A549 (cell line): ENCODE measurements at regions not wholly inside any gene's neighbourhood (a gene's known extent, or its start where the extent isn't known, plus 50 kb on each side); places are given as distances from the start of the nearest gene placed in this dataset.

Experiments
- ATAC-seq, 2 experiments: fragments of 200-7000 bp in 1 of 2; fragments of >200 bp in 1 of 2; cut with Nextera tagmentation in 1 of 2; cut with Tn5 transposase in 1 of 2; 3 replicates each; pipeline versions ENCODE4 v1.8.0 to v1.9.1; 2018 to 2020; ENCODE audit warnings: mild to moderate bottlenecking in 1 of 2, moderate library complexity in 1 of 2
- CTCF ChIA-PET: fragments of 300-600 bp; sonication (Branson Sonifier 250); formaldehyde crosslinking; extraction: SDS; loops from one replicate; lab custom pipeline; 2021; ENCODE audit warnings: antibody characterized with exemption, inconsistent platforms; lab: Yijun Ruan, JAX
- POLR2A ChIA-PET: fragments of 350-600 bp; formaldehyde crosslinking; extraction: SDS; loops from one replicate; lab custom pipeline; 2021; ENCODE audit warnings: antibody characterized with exemption, inconsistent platforms; lab: Yijun Ruan, JAX
- DNase-seq, 2 experiments: peaks; one replicate each; pipeline versions ENCODE4 v3.0.0 to v3.0.0-alpha.2; 2011 to 2016; ENCODE audit warnings: low read depth in 1 of 2, low spot score in 1 of 2
- FAIRE-seq: peaks from 2 replicates; lab custom pipeline; 2011; peaks lifted over from hg19 to GRCh38; lab: Jason Lieb, UNC
- H3K27ac ChIP-seq, 2 experiments: fragments of >200 bp; sonication (Bioruptor Twin); formaldehyde crosslinking; 3 replicates each; pipeline ENCODE4 v1.5.1; 2016 to 2017
- H3K4me1 ChIP-seq: fragments of >200 bp; sonication (Bioruptor Twin); formaldehyde crosslinking; 3 replicates; pipeline ENCODE4 v1.6.1; 2016
- H3K4me2 ChIP-seq: fragments of >200 bp; sonication (Bioruptor Twin); formaldehyde crosslinking; 3 replicates; pipeline ENCODE4 v1.6.1; 2016
- H3K4me3 ChIP-seq: fragments of >200 bp; sonication (Bioruptor Twin); formaldehyde crosslinking; 3 replicates; pipeline ENCODE4 v1.5.1; 2016
- H3K9me3 ChIP-seq: fragments of >200 bp; sonication (Bioruptor Twin); formaldehyde crosslinking; 3 replicates; pipeline ENCODE4 v1.6.1; 2016
- BHLHE40 ChIP-seq: IDR thresholded peaks from 2 replicates; pipeline ENCODE4 v1.6.1; 2012; ENCODE audit warnings: low read depth, low read length, inconsistent platforms
- CBX8 ChIP-seq: fragments of 200-600 bp; sonication (generic); IDR thresholded peaks from 2 replicates; pipeline ENCODE4 v1.6.1; 2016
- CEBPB ChIP-seq, 2 experiments: fragments of >200 bp in 1 of 2; sonication (Bioruptor Twin) in 1 of 2; formaldehyde crosslinking in 1 of 2; IDR thresholded peaks; 2 replicates each; pipeline ENCODE4 v1.6.1; 2012 to 2016
- CTCF ChIP-seq: fragments of >200 bp; sonication (Bioruptor Twin); formaldehyde crosslinking; IDR thresholded peaks from 3 replicates; pipeline ENCODE4 v1.5.1; 2016
- E2F6 ChIP-seq: IDR thresholded peaks from 2 replicates; pipeline ENCODE4 v1.6.1; 2012; ENCODE audit warnings: low read depth, borderline replicate concordance
- EHF ChIP-seq: fragments of 250-450 bp; sonication (Bioruptor Pico); IDR thresholded peaks from 2 replicates; pipeline ENCODE4 v1.5.0; 2020; ENCODE audit warnings: mild to moderate bottlenecking
- EP300 ChIP-seq, 2 experiments: fragments of >200 bp; sonication (Bioruptor Twin); formaldehyde crosslinking; IDR thresholded peaks; 2 replicates in 1 of 2; 3 replicates in 1 of 2; pipeline ENCODE4 v1.6.1; 2016 to 2017
- FOSL2 ChIP-seq, 2 experiments: fragments of 450-650 bp in 1 of 2; fragments of >200 bp in 1 of 2; sonication (Bioruptor Twin) in 1 of 2; formaldehyde crosslinking; IDR thresholded peaks; 2 replicates each; pipeline versions ENCODE4 v1.5.0 to v1.6.1; 2016 to 2020; ENCODE audit warnings: mild to moderate bottlenecking in 1 of 2, moderate library complexity in 1 of 2
- HES2 ChIP-seq: fragments of >200 bp; sonication (Bioruptor Twin); formaldehyde crosslinking; IDR thresholded peaks from 2 replicates; pipeline ENCODE4 v1.6.1; 2016
- HMGXB4 ChIP-seq: fragments of 250-450 bp; sonication (Bioruptor Pico); IDR thresholded peaks from 2 replicates; pipeline ENCODE4 v1.5.0; 2021; ENCODE audit warnings: mild to moderate bottlenecking, moderate library complexity, borderline replicate concordance
- HOXA7 ChIP-seq: fragments of 250-450 bp; sonication (Bioruptor Pico); IDR thresholded peaks from 2 replicates; pipeline ENCODE4 v1.5.0; 2020; ENCODE audit warnings: mild to moderate bottlenecking, moderate library complexity
- KDM5A ChIP-seq: fragments of 200-600 bp; sonication (generic); IDR thresholded peaks from 2 replicates; pipeline ENCODE4 v1.6.1; 2016; ENCODE audit warnings: antibody characterized with exemption, mild to moderate bottlenecking
- MAX ChIP-seq: IDR thresholded peaks from 2 replicates; pipeline ENCODE4 v1.6.1; 2012
- MAZ ChIP-seq: fragments of 150-350 bp; IDR thresholded peaks from 2 replicates; pipeline ENCODE4 v1.6.1; 2014; ENCODE audit warnings: antibody characterized with exemption, low read depth, low read length, borderline replicate concordance
- NPAS2 ChIP-seq: fragments of 250-450 bp; sonication (Bioruptor Pico); IDR thresholded peaks from 2 replicates; pipeline ENCODE4 v1.8.0; 2022; ENCODE audit warnings: mild to moderate bottlenecking, moderate library complexity, borderline replicate concordance
- PHF8 ChIP-seq: fragments of 200-600 bp; sonication (generic); IDR thresholded peaks from 2 replicates; pipeline ENCODE4 v1.6.1; 2016; ENCODE audit warnings: low read depth, mild to moderate bottlenecking, antibody characterized with exemption, moderate library complexity, borderline replicate concordance
- RCOR1 ChIP-seq: fragments of 150-350 bp; IDR thresholded peaks from 2 replicates; pipeline ENCODE4 v1.6.1; 2014; ENCODE audit warnings: antibody characterized with exemption, low read length, low read depth
- RFX5 ChIP-seq: fragments of 450-650 bp; IDR thresholded peaks from 2 replicates; pipeline ENCODE4 v1.7.1; 2014; ENCODE audit warnings: antibody characterized with exemption, mild to moderate bottlenecking, moderate library complexity
- TFCP2L1 ChIP-seq: fragments of 250-450 bp; sonication (Bioruptor Pico); IDR thresholded peaks from 2 replicates; pipeline ENCODE4 v1.5.0; 2021; ENCODE audit warnings: mild to moderate bottlenecking
- WGBS: methylation state at CpG from one replicate; pipeline ENCODE4 v1.1.6; 2017; ENCODE audit errors: missing lambda C conversion rate; 5-methylcytosine and 5-hydroxymethylcytosine counted together

GRCh38 chr5:2160811-2161210 lies 278.1 kb upstream of the IRX4 start (continued):
- TF ChIP-seq MAX = no peak

- Histone ChIP-seq H3K9me3 (no peaks in the 10 kb centered on the region), H3K4me3 (no peak overlapping the region)
- ATAC-seq (no peak), FAIRE-seq (no peak), DNase-seq (no peak)
- CTCF ChIA-PET = interaction anchor here (1.0 kb wide), 1 partner anchor 8 kb away, joined by 3 read pairs; no protein-coding TSS in a partner anchor
- POLR2A ChIA-PET = no interaction called here
- 16% methylated on average over 9 of the region's 9 CpGs for WGBS
- no peak for TF ChIP-seq RFX5
- no peak for TF ChIP-seq HES2
- no peak for TF ChIP-seq EHF (CRISPR knock-in tag)
- no peak for TF ChIP-seq CBX8
- no peak for TF ChIP-seq HOXA7 (CRISPR knock-in tag)
- no peak for TF ChIP-seq TFCP2L1 (CRISPR knock-in tag)
- TF ChIP-seq EP300 (IDR thresholded peaks at IDR 0.05) = no peak
- no peak for TF ChIP-seq BHLHE40
- no peak for TF ChIP-seq FOSL2 (IDR thresholded peaks at IDR 0.05)
- TF ChIP-seq FOSL2 (CRISPR knock-in tag; IDR thresholded peaks at IDR 0.05) = no peak
- TF ChIP-seq HMGXB4 = no peak
- TF ChIP-seq CEBPB (IDR thresholded peaks at IDR 0.05) = no peak
- no peak for TF ChIP-seq RCOR1
- TF ChIP-seq KDM5A = no peak
- no peak for TF ChIP-seq MAZ
- TF ChIP-seq, all 56 proteins: peak for 0
- H3K4me2 ChIP-seq = no peak overlapping the region
- no peak overlapping the region for H3K27ac ChIP-seq
- H3K4me1 ChIP-seq = no peaks in the 10 kb centered on the region
These were observed 276.0 kb upstream of the IRX4 start for GRCh38 chr5:2158767-2159166.

GRCh38 chr5:2158109-2158508 lies 275.4 kb upstream of the IRX4 start:
- ChIA-PET POLR2A (no interaction called here), CTCF (interaction anchor here (1.0 kb wide), 1 partner anchor 8 kb away, joined by 3 read pairs; no protein-coding TSS in a partner anchor)
- Histone ChIP-seq H3K9me3 (no peaks in the 10 kb centered on the region), H3K27ac (no peak overlapping the region), H3K4me2 (no peak overlapping the region), H3K4me3 (no peak overlapping the region), H3K4me1 (no peaks in the 10 kb centered on the region)
- ATAC-seq (no peak), FAIRE-seq (no peak), DNase-seq (no peak)
- no peak for TF ChIP-seq E2F6
- no peak for TF ChIP-seq CTCF
- no peak for TF ChIP-seq NPAS2 (CRISPR knock-in tag)
- TF ChIP-seq PHF8 = no peak
- no peak for TF ChIP-seq RCOR1
- 3% methylated on average over 5 of the region's 5 CpGs for WGBS
